ENCODE measurements at regions not wholly inside any gene's neighbourhood (a gene's known extent, or its start where the extent isn't known, plus 50 kb on each side); places are given as distances from the start of the nearest gene placed in this dataset.

- Histone ChIP-seq H2AFZ (ENCODE audit: insufficient read depth, low read depth, low read length, poor library complexity, severe bottlenecking) (no peak overlapping the region), H4K20me1 (ENCODE audit: control insufficient read depth, insufficient read depth, low read length, poor library complexity, severe bottlenecking) (no peaks in the 10 kb centered on the region), H3K9me3 (ENCODE audit: control extremely low read depth in 1 of 3, control insufficient read depth in 2 of 3, insufficient read depth in 1 of 3, low read length in 2 of 3) (peaks cover 0 to 18% (median 0%) of the 10 kb centered on the region in 3 donors), H3K9ac (ENCODE audit: low read length) (no peak overlapping the region), H3K27me3 (replicated peaks in 1 of 4; ENCODE audit: control extremely low read depth in 1 of 4, control insufficient read depth in 3 of 4, insufficient read depth in 4 of 4, low read length in 3 of 4) (no peaks in the 10 kb centered on the region), H3K4me3 (ENCODE audit: control extremely low read depth in 1 of 5, extremely low read depth in 1 of 5, insufficient read depth in 1 of 5, low read depth in 2 of 5, low read length in 4 of 5) (no peak overlapping the region), H3K4me1 (ENCODE audit: control insufficient read depth in 2 of 2, insufficient read depth in 2 of 2, low read length in 2 of 2) (no peaks in the 10 kb centered on the region), H3K79me2 (ENCODE audit: control insufficient read depth, insufficient read depth, low read length) (no peaks in the 10 kb centered on the region), H3K4me2 (replicated peaks; ENCODE audit: low read depth, low read length, poor library complexity, severe bottlenecking) (no peak overlapping the region), H3K27ac (ENCODE audit: low read length in 2 of 2) (no peak overlapping the region), H3K36me3 (replicated peaks in 1 of 2; ENCODE audit: control extremely low read depth in 1 of 2, control insufficient read depth in 1 of 2, extremely low read depth in 1 of 2, insufficient read depth in 2 of 2, low read length in 1 of 2) (no peaks in the 10 kb centered on the region)
- 0% methylated on average over 1 of the region's 5 CpGs for WGBS (ENCODE audit: insufficient coverage)
- POLR2A ChIA-PET = no interaction called here
- no peak for ATAC-seq (ENCODE audit: low read depth)
- Mint-ChIP-seq H3K27ac (no peak overlapping the region), H3K4me3 (no peak overlapping the region), H3K9me3 (ENCODE audit: insufficient read depth) (peaks cover 2% of the 10 kb centered on the region), H3K4me1 (no peaks in the 10 kb centered on the region), H3K27me3 (no peaks in the 10 kb centered on the region)
- CTCF ChIA-PET = no interaction called here
- DNase-seq = no peak
- intact Hi-C loops (cut with micrococcal nuclease) = no loop called here
- TF ChIP-seq CTCF (IDR thresholded peaks at IDR 0.05) = no peak
- no peak for TF ChIP-seq EZH2 (IDR thresholded peaks at IDR 0.05; ENCODE audit: borderline replicate concordance, insufficient read depth, low read depth, low read length, poor library complexity, severe bottlenecking)
Observed at GRCh38 chr11:135033540-135033939, 621.5 kb upstream of the B3GAT1 start.

GRCh38 chr11:135031205-135031989, 619.4 kb upstream of the B3GAT1 start:
- Histone ChIP-seq H3K79me2 (ENCODE audit: control insufficient read depth, insufficient read depth, low read length) (no peaks in the 10 kb centered on the region), H4K20me1 (ENCODE audit: control insufficient read depth, insufficient read depth, low read length, poor library complexity, severe bottlenecking) (no peaks in the 10 kb centered on the region), H3K4me2 (replicated peaks; ENCODE audit: low read depth, low read length, poor library complexity, severe bottlenecking) (no peak overlapping the region), H3K4me3 (ENCODE audit: control extremely low read depth in 1 of 5, extremely low read depth in 1 of 5, insufficient read depth in 1 of 5, low read depth in 2 of 5, low read length in 4 of 5) (no peak overlapping the region), H3K9me3 (ENCODE audit: control extremely low read depth in 1 of 3, control insufficient read depth in 2 of 3, insufficient read depth in 1 of 3, low read length in 2 of 3) (peaks cover 0 to 2% (median 0%) of the 10 kb centered on the region in 3 donors), H3K9ac (ENCODE audit: low read length) (no peak overlapping the region), H3K4me1 (ENCODE audit: control insufficient read depth in 2 of 2, insufficient read depth in 2 of 2, low read length in 2 of 2) (no peaks in the 10 kb centered on the region), H3K27me3 (replicated peaks in 1 of 4; ENCODE audit: control extremely low read depth in 1 of 4, control insufficient read depth in 3 of 4, insufficient read depth in 4 of 4, low read length in 3 of 4) (no peaks in the 10 kb centered on the region), H2AFZ (ENCODE audit: insufficient read depth, low read depth, low read length, poor library complexity, severe bottlenecking) (no peak overlapping the region), H3K36me3 (replicated peaks in 1 of 2; ENCODE audit: control extremely low read depth in 1 of 2, control insufficient read depth in 1 of 2, extremely low read depth in 1 of 2, insufficient read depth in 2 of 2, low read length in 1 of 2) (no peaks in the 10 kb centered on the region), H3K27ac (ENCODE audit: low read length in 2 of 2) (no peak overlapping the region)
- intact Hi-C loops (cut with micrococcal nuclease) = no loop called here
- TF ChIP-seq EZH2 (IDR thresholded peaks at IDR 0.05; ENCODE audit: borderline replicate concordance, insufficient read depth, low read depth, low read length, poor library complexity, severe bottlenecking) = no peak
- TF ChIP-seq CTCF (IDR thresholded peaks at IDR 0.05) = no peak
- POLR2A ChIA-PET = no interaction called here
- Mint-ChIP-seq H3K4me3 (no peak overlapping the region), H3K4me1 (no peaks in the 10 kb centered on the region), H3K27ac (no peak overlapping the region), H3K9me3 (ENCODE audit: insufficient read depth) (peaks cover 2% of the 10 kb centered on the region), H3K27me3 (no peaks in the 10 kb centered on the region)
- WGBS (ENCODE audit: insufficient coverage) = 59% methylated on average over 7 of the region's 8 CpGs
- DNase-seq = no peak
- ATAC-seq (ENCODE audit: low read depth) = no peak
- CTCF ChIA-PET = no interaction called here
